ENCODE measurements at regions not wholly inside any gene's neighbourhood (a gene's known extent, or its start where the extent isn't known, plus 50 kb on each side); places are given as distances from the start of the nearest gene placed in this dataset.
"Not testable (repeated sequence)": the region's sequence is repeated elsewhere in the genome, so short reads cannot be mapped to it uniquely, and the experiment has no call there.

DNA sequence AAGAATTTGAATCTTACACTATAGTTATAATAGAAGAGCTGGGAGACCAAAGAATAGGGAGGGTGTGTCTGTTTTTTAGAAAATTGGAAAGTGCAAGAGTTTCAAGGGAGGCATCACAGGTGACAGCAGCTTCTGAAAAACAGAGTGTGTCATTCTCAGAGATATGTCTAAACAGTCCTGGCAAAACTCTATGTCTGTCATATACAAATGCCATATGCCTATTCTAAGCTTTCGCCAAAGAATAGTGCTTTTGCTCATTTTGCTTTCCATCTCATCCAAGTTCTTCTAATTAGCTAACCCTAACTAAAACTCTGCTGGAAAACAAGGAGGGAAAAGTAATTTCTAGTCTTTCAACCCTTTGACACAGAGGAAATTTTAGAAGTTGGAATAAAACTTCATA lies 388.0 kb upstream of the TYRP1 start:
- TF ChIP-seq, protein P1, sequence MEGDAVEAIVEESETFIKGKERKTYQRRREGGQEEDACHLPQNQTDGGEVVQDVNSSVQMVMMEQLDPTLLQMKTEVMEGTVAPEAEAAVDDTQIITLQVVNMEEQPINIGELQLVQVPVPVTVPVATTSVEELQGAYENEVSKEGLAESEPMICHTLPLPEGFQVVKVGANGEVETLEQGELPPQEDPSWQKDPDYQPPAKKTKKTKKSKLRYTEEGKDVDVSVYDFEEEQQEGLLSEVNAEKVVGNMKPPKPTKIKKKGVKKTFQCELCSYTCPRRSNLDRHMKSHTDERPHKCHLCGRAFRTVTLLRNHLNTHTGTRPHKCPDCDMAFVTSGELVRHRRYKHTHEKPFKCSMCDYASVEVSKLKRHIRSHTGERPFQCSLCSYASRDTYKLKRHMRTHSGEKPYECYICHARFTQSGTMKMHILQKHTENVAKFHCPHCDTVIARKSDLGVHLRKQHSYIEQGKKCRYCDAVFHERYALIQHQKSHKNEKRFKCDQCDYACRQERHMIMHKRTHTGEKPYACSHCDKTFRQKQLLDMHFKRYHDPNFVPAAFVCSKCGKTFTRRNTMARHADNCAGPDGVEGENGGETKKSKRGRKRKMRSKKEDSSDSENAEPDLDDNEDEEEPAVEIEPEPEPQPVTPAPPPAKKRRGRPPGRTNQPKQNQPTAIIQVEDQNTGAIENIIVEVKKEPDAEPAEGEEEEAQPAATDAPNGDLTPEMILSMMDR (IDR thresholded peaks at IDR 0.05; ENCODE audit: low read depth, low read length): no peak
- H3K27me3 ChIP-seq: no peaks in the 10 kb centered on the region
- H3K36me3 ChIP-seq: no peaks in the 10 kb centered on the region
- no peaks in the 10 kb centered on the region for H3K4me1 ChIP-seq (ENCODE audit: low read depth)
- no peak for DNase-seq (ENCODE audit: low read depth in 1 of 2, low spot score in 1 of 2)
- H3K27ac ChIP-seq: no peak overlapping the region
- H3K4me3 ChIP-seq: no peak overlapping the region
- H3K9me3 ChIP-seq (ENCODE audit: low read depth): no peaks in the 10 kb centered on the region

DNA sequence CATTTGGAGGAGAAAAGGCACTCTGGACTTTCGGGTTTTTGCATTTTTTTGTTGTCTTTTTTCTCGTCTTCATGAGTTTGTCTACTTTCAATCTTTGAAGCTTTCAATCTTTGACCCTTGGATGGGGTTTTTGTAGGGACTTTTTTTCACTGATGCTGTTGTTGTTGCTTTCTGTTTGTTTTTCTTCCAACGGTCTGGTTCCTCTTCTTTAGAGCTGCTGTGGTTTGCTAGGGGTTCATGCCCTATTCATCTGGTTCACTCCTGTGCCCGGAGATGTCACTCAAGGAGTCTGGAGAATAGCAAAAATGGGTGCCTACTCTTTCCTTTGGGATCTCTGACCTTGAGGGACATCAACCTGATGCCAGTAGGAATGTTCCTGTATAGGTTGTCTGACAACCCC lies 378.6 kb upstream of the TYRP1 start:
- no peak for DNase-seq (ENCODE audit: low read depth in 1 of 2, low spot score in 1 of 2)
- Histone ChIP-seq H3K4me3 (no peak overlapping the region), H3K27me3 (no peaks in the 10 kb centered on the region), H3K27ac (no peak overlapping the region), H3K9me3 (ENCODE audit: low read depth) (no peaks in the 10 kb centered on the region), H3K4me1 (ENCODE audit: low read depth) (no peaks in the 10 kb centered on the region), H3K36me3 (no peaks in the 10 kb centered on the region)
- TF ChIP-seq, protein P1 (IDR thresholded peaks at IDR 0.05; ENCODE audit: low read depth, low read length): no peak

DNA sequence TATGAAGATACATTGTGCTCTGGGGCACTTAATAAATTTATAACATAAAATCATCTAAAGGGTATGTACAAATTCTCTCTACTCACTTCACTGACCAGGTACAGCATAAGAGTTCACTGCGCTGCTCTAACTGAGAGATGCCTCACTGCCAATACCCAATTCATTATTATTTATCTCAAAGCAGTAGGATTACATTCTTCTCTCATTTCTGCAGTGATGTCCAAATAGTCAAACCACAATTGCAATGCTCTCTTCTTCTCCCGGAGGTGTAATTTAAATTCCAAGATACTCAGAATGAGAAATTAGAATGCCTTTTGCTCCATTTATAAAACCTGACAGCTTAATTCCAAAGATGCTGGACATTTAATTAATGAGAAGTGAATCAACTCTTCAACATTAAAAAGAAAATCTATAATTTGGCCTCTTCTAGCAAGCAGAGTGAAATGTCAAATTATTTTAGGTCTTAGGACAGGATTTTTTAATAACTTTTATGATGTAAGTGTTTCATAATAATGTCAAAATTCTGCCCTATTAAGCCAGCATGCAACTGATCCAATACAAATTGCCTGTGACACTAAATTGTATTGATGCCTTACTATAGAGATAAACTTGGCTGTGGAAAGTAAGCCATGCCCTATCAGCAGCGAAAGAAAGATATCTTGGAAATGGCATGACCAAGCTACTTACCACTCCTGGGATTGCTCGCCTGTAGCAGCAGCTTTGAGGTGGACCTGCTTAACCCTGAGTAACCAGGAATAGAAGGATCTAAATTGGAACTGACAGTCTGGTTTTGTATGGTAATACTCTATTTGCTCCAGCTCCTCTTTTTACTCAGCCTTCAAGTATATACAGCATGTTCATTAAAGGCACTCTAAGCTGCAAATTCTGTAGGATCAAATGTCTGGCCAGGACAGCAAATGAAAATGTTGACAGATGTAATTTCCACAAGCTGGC lies 374.2 kb upstream of the TYRP1 start:
- Histone ChIP-seq H3K9me3 (ENCODE audit: low read depth) (no peaks in the 10 kb centered on the region), H3K27me3 (no peaks in the 10 kb centered on the region), H3K4me1 (ENCODE audit: low read depth) (no peaks in the 10 kb centered on the region), H3K27ac (no peak overlapping the region), H3K4me3 (no peak overlapping the region), H3K36me3 (no peaks in the 10 kb centered on the region)
- TF ChIP-seq, protein P1 (IDR thresholded peaks at IDR 0.05; ENCODE audit: low read depth, low read length): no peak
- peak in 1 of 2 donors; percentile 12 for DNase-seq (ENCODE audit: low read depth in 1 of 2, low spot score in 1 of 2)

DNA sequence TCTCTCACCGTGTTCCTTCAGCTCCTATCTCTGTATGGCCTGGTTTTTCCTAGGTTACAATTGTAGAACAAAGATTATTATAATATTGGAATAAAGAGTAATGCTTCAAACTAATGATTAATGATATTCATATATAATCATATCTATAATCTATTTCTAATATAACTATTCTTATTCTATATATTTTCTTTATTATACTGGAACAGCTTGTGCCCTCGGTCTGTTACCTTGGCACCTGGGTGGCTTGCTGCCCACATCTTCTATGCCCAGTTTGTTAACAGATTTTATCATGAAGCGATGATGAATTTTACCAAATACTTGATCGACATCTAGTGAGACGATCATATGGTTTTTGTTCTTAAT lies 363.6 kb upstream of the TYRP1 start:
- no peak overlapping the region for H3K27ac ChIP-seq

DNA sequence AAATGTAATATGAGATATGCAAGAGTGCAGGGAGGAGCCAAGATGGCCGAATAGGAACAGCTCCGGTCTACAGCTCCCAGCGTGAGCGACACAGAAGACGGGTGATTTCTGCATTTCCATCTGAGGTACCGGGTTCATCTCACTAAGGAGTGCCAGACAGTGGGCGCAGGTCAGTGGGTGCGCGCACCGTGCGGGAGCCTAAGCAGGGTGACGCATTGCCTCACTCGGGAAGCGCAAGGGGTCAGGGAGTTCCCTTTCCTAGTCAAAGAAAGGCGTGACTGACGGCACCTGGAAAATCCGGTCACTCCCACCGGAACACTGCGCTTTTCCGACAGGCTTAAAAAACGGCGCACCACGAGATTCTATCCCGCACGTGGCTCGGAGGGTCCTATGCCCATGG lies 359.2 kb upstream of the TYRP1 start:
- not testable (repeated sequence) for H3K9me3 ChIP-seq (ENCODE audit: low read depth); H3K4me3 ChIP-seq; H3K27me3 ChIP-seq; H3K27ac ChIP-seq; DNase-seq (ENCODE audit: low read depth in 1 of 2, low spot score in 1 of 2); H3K4me1 ChIP-seq (ENCODE audit: low read depth); H3K36me3 ChIP-seq

More for the DNA sequence above, 363.6 kb upstream of the TYRP1 start:
- TF ChIP-seq, protein P1 (IDR thresholded peaks at IDR 0.05; ENCODE audit: low read depth, low read length): no peak
- Histone ChIP-seq H3K4me1 (ENCODE audit: low read depth) (no peaks in the 10 kb centered on the region), H3K27me3 (no peaks in the 10 kb centered on the region), H3K9me3 (ENCODE audit: low read depth) (no peaks in the 10 kb centered on the region), H3K36me3 (no peaks in the 10 kb centered on the region), H3K4me3 (no peak overlapping the region)
- DNase-seq (ENCODE audit: low read depth in 1 of 2, low spot score in 1 of 2): no peak

GRCh38 chr9:12350775-12351174 lies 342.4 kb upstream of the TYRP1 start:
- Histone ChIP-seq H3K4me3 (no peak overlapping the region), H3K27me3 (no peaks in the 10 kb centered on the region), H3K4me1 (ENCODE audit: low read depth) (peaks cover 3% of the 10 kb centered on the region), H3K36me3 (no peaks in the 10 kb centered on the region), H3K27ac (no peak overlapping the region), H3K9me3 (ENCODE audit: low read depth) (no peaks in the 10 kb centered on the region)
- no peak for DNase-seq (ENCODE audit: low read depth in 1 of 2, low spot score in 1 of 2)
- TF ChIP-seq, protein P1 (IDR thresholded peaks at IDR 0.05; ENCODE audit: low read depth, low read length): no peak
